ENCODE measurements at regions not wholly inside any gene's neighbourhood (a gene's known extent, or its start where the extent isn't known, plus 50 kb on each side); places are given as distances from the start of the nearest gene placed in this dataset.
A peak's percentile ranks its signal among the peaks of the same experiment; 100 is the strongest.

GRCh38 chr2:104733226-104733943 is 120.5 kb upstream of the POU3F3 start:
- TF ChIP-seq CTCF (IDR thresholded peaks at IDR 0.05; ENCODE audit: insufficient read depth, low read length, poor library complexity, severe bottlenecking): peak; percentile 40
- TF ChIP-seq EZH2phosphoT487 (conservative IDR thresholded peaks at IDR 0.05; ENCODE audit: low read length): no peak
